ENCODE measurements at regions not wholly inside any gene's neighbourhood (a gene's known extent, or its start where the extent isn't known, plus 50 kb on each side); places are given as distances from the start of the nearest gene placed in this dataset.

DNA sequence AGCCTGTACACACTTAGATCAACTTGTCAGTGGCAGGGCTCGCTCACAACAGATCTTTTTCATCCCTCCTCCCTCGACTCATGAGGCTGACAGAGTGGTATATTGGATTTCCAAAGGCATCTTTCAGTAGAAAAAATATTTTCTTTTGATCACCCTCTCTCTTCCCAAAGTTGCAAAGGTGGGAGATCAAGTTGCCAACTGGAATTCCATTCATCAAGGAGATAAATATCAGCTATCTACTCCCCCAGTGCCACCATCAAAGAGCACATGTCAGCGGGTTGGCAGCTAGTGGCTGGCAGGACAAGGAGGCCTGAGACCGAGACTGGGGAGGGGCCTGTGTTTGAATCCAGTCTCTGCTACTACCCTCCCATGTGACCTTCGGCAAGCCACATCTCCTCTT, 539.7 kb upstream of the CDH11 start:
- no peak for DNase-seq (ENCODE audit: low read depth)

- no peak for DNase-seq (ENCODE audit: low read depth)
Observed at GRCh38 chr16:65660390-65660789, 538.5 kb upstream of the CDH11 start.

- no peak for DNase-seq (ENCODE audit: low read depth)
Observed at GRCh38 chr16:65659758-65660157, 537.9 kb upstream of the CDH11 start.

DNA sequence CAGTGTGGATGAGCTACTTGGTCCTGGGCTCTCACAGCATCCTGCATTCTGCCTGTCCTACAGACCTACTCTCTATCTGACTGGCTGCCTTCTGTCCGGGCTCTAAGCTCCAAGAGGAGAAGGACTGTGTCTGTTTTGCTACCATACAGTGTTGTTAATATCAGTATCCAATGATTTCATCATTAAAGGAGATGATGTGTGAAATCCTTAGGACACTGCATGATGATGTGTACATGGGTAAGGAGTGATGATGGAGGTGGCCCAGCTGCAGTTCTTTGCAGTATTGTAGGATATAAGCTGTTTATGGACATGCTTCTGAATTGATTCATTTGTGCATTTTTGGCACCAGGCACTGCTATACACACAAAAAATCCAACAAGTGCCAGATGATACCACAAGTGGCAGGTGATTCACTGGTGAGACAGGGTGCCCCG, 536.9 kb upstream of the CDH11 start:
- no peak for DNase-seq (ENCODE audit: low read depth)

DNA sequence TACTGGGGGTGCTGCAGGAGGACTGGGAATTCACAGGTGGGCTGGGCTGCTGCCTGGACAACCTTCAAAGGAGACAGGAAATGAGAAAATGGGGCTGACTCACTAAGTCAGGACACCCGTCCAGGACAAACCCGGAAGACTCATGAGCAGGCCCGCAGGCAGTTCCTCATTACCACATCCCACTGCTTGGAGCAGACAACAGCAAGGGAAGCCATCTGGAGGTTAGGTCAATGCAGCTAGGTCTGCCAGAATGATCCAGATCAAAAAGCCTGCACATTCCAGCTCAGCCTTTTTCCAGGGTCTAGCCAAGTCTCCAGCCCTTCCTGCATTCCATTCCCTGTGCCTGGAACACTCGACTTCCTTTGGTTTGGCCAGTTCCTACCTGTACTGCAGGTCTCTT, 536.5 kb upstream of the CDH11 start:
- no peak for DNase-seq (ENCODE audit: low read depth)

- DNase-seq (ENCODE audit: low read depth), result no peak
Observed at GRCh38 chr16:65657556-65657955, 535.7 kb upstream of the CDH11 start.

- no peak for DNase-seq (ENCODE audit: low read depth)
Observed at GRCh38 chr16:65657071-65657494, 535.2 kb upstream of the CDH11 start.

- no peak for DNase-seq (ENCODE audit: low read depth)
Observed at GRCh38 chr16:65655802-65656201, 533.9 kb upstream of the CDH11 start.

- no peak for DNase-seq (ENCODE audit: low read depth)
Observed at GRCh38 chr16:65648101-65648500, 526.2 kb upstream of the CDH11 start.

- no peak for DNase-seq (ENCODE audit: low read depth)
Observed at GRCh38 chr16:65644821-65645220, 523.0 kb upstream of the CDH11 start.

GRCh38 chr16:65641762-65642289, 520.0 kb upstream of the CDH11 start:
- DNase-seq (ENCODE audit: low read depth), result no peak

DNA sequence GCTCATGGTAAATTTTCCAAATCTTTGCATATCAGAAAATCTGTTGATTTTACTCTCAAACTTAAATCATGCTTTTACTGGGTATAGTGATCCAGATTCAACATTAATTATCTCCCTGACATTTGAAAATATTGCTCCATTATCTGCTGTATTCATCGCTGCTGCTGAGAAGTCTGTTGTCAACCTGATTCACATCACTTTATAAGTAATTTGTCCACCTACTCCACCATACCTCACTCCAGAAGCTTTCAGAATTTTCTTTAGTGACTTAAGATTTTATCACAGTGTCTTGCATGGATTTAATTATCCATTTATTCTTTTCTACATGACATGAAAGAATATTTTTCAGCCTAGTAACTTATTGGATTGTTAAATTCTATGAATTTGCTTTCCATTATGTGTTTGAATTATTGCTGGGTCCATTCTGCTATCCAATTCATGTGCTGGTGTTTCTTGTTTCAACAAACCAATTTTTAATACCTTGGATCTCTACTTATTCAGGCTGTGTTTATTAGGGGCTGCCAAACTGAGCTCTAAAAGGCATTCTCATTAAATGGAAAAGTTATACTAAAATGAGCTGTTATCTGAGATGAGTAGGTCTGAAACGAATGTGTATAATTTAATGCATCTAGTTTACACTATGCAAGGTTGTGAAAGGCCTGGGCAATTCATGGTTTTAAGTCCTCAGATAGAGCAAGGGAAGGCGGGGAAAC, 519.3 kb upstream of the CDH11 start:
- DNase-seq (ENCODE audit: low read depth), result no peak

GRCh38 chr16:65634833-65635232, 513.0 kb upstream of the CDH11 start:
- no peak for DNase-seq (ENCODE audit: low read depth)

- DNase-seq (ENCODE audit: low read depth), result no peak
Observed at GRCh38 chr16:65634291-65634690, 512.4 kb upstream of the CDH11 start.

DNA sequence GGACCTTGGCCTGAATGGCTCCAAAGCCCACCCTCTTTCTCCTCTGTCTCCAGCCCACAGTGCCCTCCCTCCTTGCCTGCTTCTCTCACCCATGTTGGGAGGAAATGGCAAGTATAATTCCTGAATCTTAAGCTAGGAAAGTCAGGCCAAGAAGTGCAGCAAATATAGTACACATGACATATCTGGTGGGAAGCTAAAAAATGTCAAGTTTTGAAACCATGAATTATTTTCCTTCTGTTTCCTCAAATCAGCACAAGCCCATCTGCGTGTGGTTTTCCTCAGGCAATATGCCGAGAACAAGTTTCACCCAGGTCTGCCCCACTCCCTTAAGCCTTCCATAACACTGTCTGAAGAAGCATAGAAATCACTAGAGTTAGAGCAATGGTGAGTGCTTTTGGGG, 502.8 kb upstream of the CDH11 start:
- DNase-seq (ENCODE audit: low read depth), result no peak

DNA sequence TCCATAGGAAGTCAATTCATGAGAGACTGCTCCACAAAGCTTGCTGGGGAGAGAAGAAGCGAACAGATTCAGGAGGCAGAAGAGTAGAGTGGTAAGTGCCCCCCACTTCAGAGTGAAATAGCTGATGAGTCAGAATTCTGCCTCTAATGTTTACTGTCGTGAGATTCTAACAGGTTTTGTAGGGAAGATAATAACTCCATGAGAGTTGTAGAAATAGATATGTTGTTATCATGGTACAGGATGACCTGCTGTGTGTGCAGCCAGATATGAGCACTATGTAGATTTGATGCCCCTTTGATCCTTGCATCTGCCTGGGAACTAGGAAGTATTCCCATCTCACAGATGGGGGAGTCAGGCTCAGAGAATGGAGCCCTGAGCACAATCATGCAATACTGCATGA, 502.4 kb upstream of the CDH11 start:
- DNase-seq (ENCODE audit: low read depth), result no peak

GRCh38 chr16:65622871-65623270, 501.0 kb upstream of the CDH11 start:
- no peak for DNase-seq (ENCODE audit: low read depth)

DNA sequence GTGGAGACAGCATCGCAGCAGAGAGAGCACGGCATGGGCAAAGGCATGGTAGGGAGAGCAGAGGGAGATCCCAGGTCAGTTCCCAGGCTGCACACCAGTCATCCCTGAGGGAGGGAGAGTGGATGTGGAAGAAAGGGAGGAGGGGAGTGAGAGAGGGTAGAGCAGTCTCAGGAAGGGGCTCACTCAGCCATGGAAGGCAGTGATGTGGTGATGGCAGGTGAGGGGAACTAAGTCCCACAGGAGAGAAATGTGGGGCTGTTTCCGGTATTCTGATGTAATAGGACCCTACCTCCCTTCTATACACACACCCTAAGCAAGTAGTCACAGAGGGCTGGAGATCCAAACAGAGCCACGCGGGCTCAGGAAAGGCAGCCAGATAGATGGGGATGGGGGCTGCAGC, 500.3 kb upstream of the CDH11 start:
- DNase-seq (ENCODE audit: low read depth), result no peak

- no peak for DNase-seq (ENCODE audit: low read depth)
Observed at GRCh38 chr16:65621640-65622039, 499.8 kb upstream of the CDH11 start.

DNA sequence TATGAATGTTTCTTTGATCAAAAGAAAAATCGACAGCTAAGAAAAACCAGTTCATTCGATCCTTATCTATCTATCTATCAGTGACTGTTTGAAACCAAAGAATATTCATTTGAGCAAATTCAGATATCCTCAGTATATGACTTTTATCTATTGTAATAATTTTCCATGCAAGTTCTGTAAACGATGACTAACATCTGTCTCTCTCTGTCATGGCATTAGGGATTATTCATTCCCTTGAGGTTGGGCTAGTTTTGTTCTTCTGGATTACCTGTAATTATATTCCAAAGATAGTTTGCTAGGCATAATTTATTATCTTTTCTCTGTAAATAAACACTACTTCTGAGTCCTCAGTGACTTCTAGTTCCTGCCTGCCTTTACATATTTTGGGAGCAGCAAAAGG, 497.7 kb upstream of the CDH11 start:
- no peak for DNase-seq (ENCODE audit: low read depth)

DNA sequence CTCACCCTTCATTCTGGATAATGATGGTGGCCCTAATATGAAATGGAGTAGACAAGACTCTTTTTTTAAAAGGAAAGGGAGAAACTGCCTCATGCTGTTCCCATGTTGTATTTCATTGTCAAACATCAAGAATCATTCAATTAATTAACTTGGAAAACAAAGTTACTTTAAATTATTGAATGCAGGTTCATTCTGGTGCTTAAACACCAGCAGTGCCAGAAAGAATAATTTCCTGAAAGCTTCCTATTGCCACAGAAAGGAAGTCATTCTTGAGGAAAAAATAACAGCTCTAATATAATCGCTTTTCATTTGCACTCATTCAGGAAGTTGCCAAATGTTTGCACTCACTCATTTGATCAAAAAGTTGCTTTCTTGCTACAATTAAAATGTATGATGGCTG, 497.1 kb upstream of the CDH11 start:
- no peak for DNase-seq (ENCODE audit: low read depth)

- DNase-seq (ENCODE audit: low read depth), result no peak
Observed at GRCh38 chr16:65618333-65618732, 496.5 kb upstream of the CDH11 start.

DNA sequence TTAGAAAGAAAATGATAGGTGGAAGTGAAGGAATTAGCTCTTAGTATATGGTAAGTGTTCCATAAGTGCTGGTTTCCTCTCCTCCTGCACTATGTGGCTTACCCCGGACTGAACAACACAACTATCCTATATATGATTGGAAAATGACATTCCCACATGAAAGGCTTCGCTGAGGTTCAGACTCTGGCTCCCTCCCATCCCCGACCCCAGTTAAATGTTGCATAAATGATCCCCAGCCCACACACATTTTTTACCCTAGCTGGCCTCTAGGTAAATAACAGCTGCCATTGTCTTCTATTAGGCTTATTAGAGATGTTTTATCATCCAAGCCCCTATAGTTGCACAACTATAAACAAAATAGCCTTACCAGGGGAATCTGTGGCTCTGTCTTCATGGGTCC, 495.6 kb upstream of the CDH11 start:
- DNase-seq (ENCODE audit: low read depth), result no peak

DNA sequence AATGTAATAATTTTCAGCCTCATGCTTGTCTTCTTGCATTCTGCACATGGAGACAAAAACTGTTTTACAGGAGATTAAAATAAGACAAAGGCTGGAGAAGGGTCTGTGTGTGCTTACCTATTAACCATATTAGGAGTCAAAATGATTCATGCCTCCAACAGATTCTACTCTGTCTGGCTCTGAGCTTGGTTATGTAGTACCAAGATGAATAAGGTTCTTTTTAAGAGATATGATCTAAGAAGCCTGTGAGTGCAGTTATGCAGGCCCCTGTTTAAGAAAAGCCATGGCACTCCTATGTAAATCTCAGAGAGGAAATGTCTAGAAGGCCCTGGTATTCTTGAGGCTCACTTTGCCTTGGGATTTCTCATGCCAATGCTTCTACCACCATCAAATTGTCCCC, 486.6 kb upstream of the CDH11 start:
- no peak for DNase-seq (ENCODE audit: low read depth)

Data from myocyte (in vitro differentiated cells).